ENCODE measurements at regions not wholly inside any gene's neighbourhood (a gene's known extent, or its start where the extent isn't known, plus 50 kb on each side); places are given as distances from the start of the nearest gene placed in this dataset.

DNA sequence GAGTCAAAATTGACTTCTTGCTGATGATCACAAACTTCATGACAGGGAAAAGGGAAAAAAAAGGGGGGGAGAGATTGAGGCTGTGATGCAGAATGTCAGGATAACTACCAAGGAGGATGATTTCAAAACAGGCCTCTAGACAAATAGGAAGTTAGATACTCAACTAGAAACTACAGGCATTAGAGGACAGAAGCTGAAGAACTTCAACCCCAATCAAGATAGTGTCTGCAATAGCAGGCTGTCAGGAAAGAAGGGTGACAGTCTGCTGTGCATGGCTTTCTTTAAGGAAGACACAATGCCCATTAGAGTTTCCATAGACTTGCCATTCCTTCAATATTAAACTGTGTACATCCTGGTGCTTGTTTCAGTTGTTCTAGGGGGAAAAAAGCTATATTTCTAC, 257.2 kb downstream of the TTLL7 start:
- TF ChIP-seq CTCF (IDR thresholded peaks at IDR 0.05): no peak
- no peak for TF ChIP-seq EZH2 (IDR thresholded peaks at IDR 0.05)
- no peak for TF ChIP-seq EZH2phosphoT487 (IDR thresholded peaks at IDR 0.05)
